GM18870 (cell line): ENCODE measurements at regions not wholly inside any gene's neighbourhood (a gene's known extent, or its start where the extent isn't known, plus 50 kb on each side); places are given as distances from the start of the nearest gene placed in this dataset.
"Not testable (repeated sequence)": the region's sequence is repeated elsewhere in the genome, so short reads cannot be mapped to it uniquely, and the experiment has no call there.

Experiments
- ATAC-seq: cut with Tn5 transposase; IDR thresholded peaks from one replicate; pipeline ENCODE4 v1.9.1; 2021; ENCODE audit warnings: moderate library complexity; ENCODE audit not compliant: unreplicated experiment

- ATAC-seq, result not testable (repeated sequence)
Observed at GRCh38 chr3:195974281-195974680, 65.9 kb upstream of the TNK2 start.

- ATAC-seq, result not testable (repeated sequence)
Observed at GRCh38 chr3:195970873-195971272, 62.5 kb upstream of the TNK2 start.

GRCh38 chr3:195969838-195970776, 61.8 kb upstream of the TNK2 start:
- ATAC-seq, result not testable (repeated sequence)

- ATAC-seq, result not testable (repeated sequence)
Observed at GRCh38 chr3:195969341-195969740, 61.0 kb upstream of the TNK2 start.

- not testable (repeated sequence) for ATAC-seq
Observed at GRCh38 chr3:195968104-195968503, 59.8 kb upstream of the TNK2 start.

- ATAC-seq, result not testable (repeated sequence)
Observed at GRCh38 chr3:195967387-195967720, 59.0 kb upstream of the TNK2 start.

GRCh38 chr3:195966563-195967386, 58.4 kb upstream of the TNK2 start:
- ATAC-seq, result not testable (repeated sequence)

- ATAC-seq, result not testable (repeated sequence)
Observed at GRCh38 chr3:195965217-195965616, 56.9 kb upstream of the TNK2 start.

- ATAC-seq, result not testable (repeated sequence)
Observed at GRCh38 chr3:195964318-195965107, 56.2 kb upstream of the TNK2 start.

- ATAC-seq, result not testable (repeated sequence)
Observed at GRCh38 chr3:195962222-195962621, 53.9 kb upstream of the TNK2 start.

GRCh38 chr3:195960971-195961775, 52.8 kb upstream of the TNK2 start:
- not testable (repeated sequence) for ATAC-seq

GRCh38 chr3:195960164-195960563, 51.8 kb upstream of the TNK2 start:
- ATAC-seq, result not testable (repeated sequence)

GRCh38 chr3:195959367-195960157, 51.2 kb upstream of the TNK2 start:
- ATAC-seq, result not testable (repeated sequence)

GRCh38 chr3:195958736-195959135, 50.4 kb upstream of the TNK2 start:
- not testable (repeated sequence) for ATAC-seq
